ENCODE measurements at regions not wholly inside any gene's neighbourhood (a gene's known extent, or its start where the extent isn't known, plus 50 kb on each side); places are given as distances from the start of the nearest gene placed in this dataset.
"Not testable (repeated sequence)": the region's sequence is repeated elsewhere in the genome, so short reads cannot be mapped to it uniquely, and the experiment has no call there.

- DNase-seq (ENCODE audit: low read depth) = no peak
- no peak overlapping the region for H3K4me3 ChIP-seq (ENCODE audit: control insufficient read depth, low read depth, low read length)
- TF ChIP-seq CTCF (IDR thresholded peaks at IDR 0.05; ENCODE audit: control insufficient read depth, insufficient read depth, low read depth, low read length, missing control alignments) = no peak
Measured at GRCh38 chr19:14267224-14267741, 61.3 kb upstream of the ADGRL1 start.

- not testable (repeated sequence) for DNase-seq (ENCODE audit: low read depth); H3K4me3 ChIP-seq (ENCODE audit: control insufficient read depth, low read depth, low read length)
Measured at GRCh38 chr19:14266208-14266607, 60.2 kb upstream of the ADGRL1 start.

- no peak for TF ChIP-seq CTCF (IDR thresholded peaks at IDR 0.05; ENCODE audit: control insufficient read depth, insufficient read depth, low read depth, low read length, missing control alignments)
- no peak overlapping the region for H3K4me3 ChIP-seq (ENCODE audit: control insufficient read depth, low read depth, low read length)
- DNase-seq (ENCODE audit: low read depth) = no peak
Measured at GRCh38 chr19:14265290-14266036, 59.5 kb upstream of the ADGRL1 start.

GRCh38 chr19:14255902-14256649 lies 50.1 kb upstream of the ADGRL1 start:
- DNase-seq (ENCODE audit: low read depth); H3K4me3 ChIP-seq (ENCODE audit: control insufficient read depth, low read depth, low read length): not testable (repeated sequence)
